OCI-LY7 (cell line): ENCODE measurements at regions not wholly inside any gene's neighbourhood (a gene's known extent, or its start where the extent isn't known, plus 50 kb on each side); places are given as distances from the start of the nearest gene placed in this dataset.

Experiments used
- BruUV-seq: library from RNA; stranded (reverse); fragments of 400-500 nt; replicated peaks from 2 replicates; lab custom pipeline; 2021; lab: Mats Ljungman, UMichigan
- CTCF ChIA-PET: fragments of 300-600 bp; sonication (Branson Sonifier 250); formaldehyde crosslinking; loops from one replicate; lab custom pipeline; 2022; ENCODE audit warnings: antibody characterized with exemption; ENCODE audit not compliant: unreplicated experiment; lab: Charles Lee
- POLR2A ChIA-PET: fragments of 300-600 bp; sonication (Branson Sonifier 250); formaldehyde crosslinking; loops from one replicate; lab custom pipeline; 2022; ENCODE audit warnings: antibody characterized with exemption; lab: Charles Lee
- DNase-seq: peaks from one replicate; pipeline ENCODE4 v3.0.0-alpha.2; 2015; ENCODE audit warnings: low spot score
- H2AFZ ChIP-seq: fragments of 200-600 bp; sonication (generic), shearing (Covaris generic); 2 replicates; pipeline ENCODE4 v1.6.1; 2014; ENCODE audit warnings: mild to moderate bottlenecking, antibody characterized with exemption, low read length, moderate library complexity
- H3K27ac ChIP-seq: fragments of 200-600 bp; sonication (generic); 2 replicates; pipeline ENCODE4 v1.5.1; 2014; ENCODE audit warnings: mixed run types, low read depth, mild to moderate bottlenecking, moderate library complexity, low read length, inconsistent platforms; ENCODE audit not compliant: poor library complexity, severe bottlenecking
- H3K36me3 ChIP-seq: fragments of 200-600 bp; sonication (generic); 2 replicates; pipeline ENCODE4 v1.6.1; 2014; ENCODE audit warnings: mild to moderate bottlenecking, antibody characterized with exemption, low read length, moderate library complexity, mixed read lengths; ENCODE audit not compliant: insufficient read depth
- H3K4me1 ChIP-seq: fragments of 200-600 bp; sonication (generic); 2 replicates; pipeline ENCODE4 v1.5.1; 2014; ENCODE audit warnings: mild to moderate bottlenecking, low read length; ENCODE audit not compliant: insufficient read depth, poor library complexity, severe bottlenecking
- H3K4me2 ChIP-seq: fragments of 200-600 bp; sonication (generic); 2 replicates; pipeline ENCODE4 v1.6.1; 2014; ENCODE audit warnings: mild to moderate bottlenecking, low read length
- H3K4me3 ChIP-seq: fragments of 200-600 bp; sonication (generic); 2 replicates; pipeline ENCODE4 v1.5.1; 2014; ENCODE audit warnings: mild to moderate bottlenecking, low read depth, low read length; ENCODE audit not compliant: poor library complexity, severe bottlenecking
- H3K79me2 ChIP-seq: fragments of 200-600 bp; sonication (generic); 2 replicates; pipeline ENCODE4 v1.6.1; 2016; ENCODE audit warnings: low read depth, mild to moderate bottlenecking, low read length, moderate library complexity, mixed read lengths; ENCODE audit not compliant: insufficient read depth
- H3K9me2 ChIP-seq: fragments of 200-600 bp; sonication (generic); 2 replicates; pipeline ENCODE4 v1.6.1; 2016; ENCODE audit warnings: mild to moderate bottlenecking, low read length, mixed read lengths; ENCODE audit not compliant: insufficient read depth
- H3K9me3 ChIP-seq: fragments of 200-600 bp; sonication (generic); 2 replicates; pipeline ENCODE4 v1.6.1; 2014; ENCODE audit warnings: mild to moderate bottlenecking, mixed run types, low read length, mixed read lengths
- H4K20me1 ChIP-seq: fragments of 200-600 bp; sonication (generic); 2 replicates; pipeline ENCODE4 v1.6.1; 2014; ENCODE audit warnings: mild to moderate bottlenecking, antibody characterized with exemption, low read length, moderate library complexity, mixed read lengths; ENCODE audit not compliant: insufficient read depth
- CTCF ChIP-seq: fragments of 200-600 bp; sonication (generic); conservative IDR thresholded peaks from 2 replicates; pipeline ENCODE4 v1.5.1; 2014; ENCODE audit warnings: mild to moderate bottlenecking, antibody characterized with exemption, low read length, moderate library complexity, mixed read lengths
- EZH2phosphoT487 ChIP-seq: fragments of 200-600 bp; sonication (generic); IDR thresholded peaks from 2 replicates; pipeline ENCODE4 v1.6.1; 2018; ENCODE audit warnings: low read depth, borderline replicate concordance, mild to moderate bottlenecking, mixed run types, antibody characterized with exemption, low read length, moderate library complexity, mixed read lengths
- intact Hi-C: fragments of 100-400 bp; cut with micrococcal nuclease; formaldehyde crosslinking; loops from one replicate; pipeline ENCODE4 v1.10.0; 2022; ENCODE audit not compliant: unreplicated experiment

GRCh38 chr4:187389420-187389819, 606.2 kb upstream of the ZFP42 start:
- TF ChIP-seq EZH2phosphoT487, result no peak
- no peak for TF ChIP-seq CTCF
- CTCF ChIA-PET, result no interaction called here
- no peak overlapping the region for H3K4me3 ChIP-seq

GRCh38 chr4:187390646-187391045, 604.9 kb upstream of the ZFP42 start:
- H3K79me2 ChIP-seq, result no peaks in the 10 kb centered on the region
- H3K4me1 ChIP-seq, result no peaks in the 10 kb centered on the region
- CTCF ChIA-PET, result no interaction called here
- BruUV-seq, result no TSS peak
- intact Hi-C loops, result no loop called here
- POLR2A ChIA-PET, result no interaction called here
- no peak overlapping the region for H3K27ac ChIP-seq
- TF ChIP-seq CTCF (no peak), EZH2phosphoT487 (no peak)
- no peak overlapping the region for H3K4me3 ChIP-seq
- no peaks in the 10 kb centered on the region for H4K20me1 ChIP-seq
- DNase-seq, result no peak
- H2AFZ ChIP-seq, result no peak overlapping the region
- no peak overlapping the region for H3K4me2 ChIP-seq
- no peaks in the 10 kb centered on the region for H3K9me3 ChIP-seq
- no peaks in the 10 kb centered on the region for H3K36me3 ChIP-seq
- no peaks in the 10 kb centered on the region for H3K9me2 ChIP-seq

More at GRCh38 chr4:187389420-187389819, 606.2 kb upstream of the ZFP42 start:
- Histone ChIP-seq H3K9me2 (no peaks in the 10 kb centered on the region), H3K79me2 (no peaks in the 10 kb centered on the region), H3K36me3 (no peaks in the 10 kb centered on the region), H4K20me1 (no peaks in the 10 kb centered on the region), H2AFZ (no peak overlapping the region), H3K4me1 (no peaks in the 10 kb centered on the region), H3K27ac (no peak overlapping the region), H3K9me3 (no peaks in the 10 kb centered on the region), H3K4me2 (no peak overlapping the region)
- intact Hi-C loops, result no loop called here
- no peak for DNase-seq
- POLR2A ChIA-PET, result interaction anchor here (1.1 kb wide), 1 partner anchor 12 kb away, joined by 4 read pairs; no protein-coding TSS in a partner anchor
- BruUV-seq, result no TSS peak

- intact Hi-C loops, result no loop called here
- TF ChIP-seq CTCF, result no peak
- no peak for TF ChIP-seq EZH2phosphoT487
Measured at GRCh38 chr4:187393531-187394344, 601.8 kb upstream of the ZFP42 start.

More at GRCh38 chr4:187393531-187394344, 601.8 kb upstream of the ZFP42 start:
- no peak overlapping the region for H3K4me3 ChIP-seq
- ChIA-PET POLR2A (no interaction called here), CTCF (no interaction called here)
- H2AFZ ChIP-seq, result no peak overlapping the region
- no TSS peak for BruUV-seq
- no peak for DNase-seq
- H3K9me3 ChIP-seq, result no peaks in the 10 kb centered on the region
- no peak overlapping the region for H3K4me2 ChIP-seq
- no peaks in the 10 kb centered on the region for H4K20me1 ChIP-seq
- H3K9me2 ChIP-seq, result no peaks in the 10 kb centered on the region
- no peaks in the 10 kb centered on the region for H3K79me2 ChIP-seq
- H3K4me1 ChIP-seq, result no peaks in the 10 kb centered on the region
- no peaks in the 10 kb centered on the region for H3K36me3 ChIP-seq
- no peak overlapping the region for H3K27ac ChIP-seq
